ENCODE measurements at regions not wholly inside any gene's neighbourhood (a gene's known extent, or its start where the extent isn't known, plus 50 kb on each side); places are given as distances from the start of the nearest gene placed in this dataset.

- TF ChIP-seq ATF1 (CRISPR knock-in tag; IDR thresholded peaks at IDR 0.05) (no peak), MYBL2 (CRISPR knock-in tag; IDR thresholded peaks at IDR 0.05) (no peak), ZNF396 (CRISPR knock-in tag; IDR thresholded peaks at IDR 0.05; ENCODE audit: borderline replicate concordance) (no peak), STAT6 (CRISPR knock-in tag; conservative IDR thresholded peaks at IDR 0.05; ENCODE audit: low read depth) (no peak), ELF4 (CRISPR knock-in tag; IDR thresholded peaks at IDR 0.05; ENCODE audit: low read depth) (no peak), IRF1 (CRISPR knock-in tag; IDR thresholded peaks at IDR 0.05) (no peak), CREM (CRISPR knock-in tag; IDR thresholded peaks at IDR 0.05) (no peak), ATF3 (CRISPR knock-in tag; conservative IDR thresholded peaks at IDR 0.05) (no peak), ZNF219 (CRISPR knock-in tag; IDR thresholded peaks at IDR 0.05; ENCODE audit: borderline replicate concordance) (no peak), JUN (CRISPR knock-in tag; IDR thresholded peaks at IDR 0.05) (no peak), ZNF416 (CRISPR knock-in tag; IDR thresholded peaks at IDR 0.05) (no peak)
- TF ChIP-seq, protein P1, sequence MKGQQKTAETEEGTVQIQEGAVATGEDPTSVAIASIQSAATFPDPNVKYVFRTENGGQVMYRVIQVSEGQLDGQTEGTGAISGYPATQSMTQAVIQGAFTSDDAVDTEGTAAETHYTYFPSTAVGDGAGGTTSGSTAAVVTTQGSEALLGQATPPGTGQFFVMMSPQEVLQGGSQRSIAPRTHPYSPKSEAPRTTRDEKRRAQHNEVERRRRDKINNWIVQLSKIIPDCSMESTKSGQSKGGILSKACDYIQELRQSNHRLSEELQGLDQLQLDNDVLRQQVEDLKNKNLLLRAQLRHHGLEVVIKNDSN (CRISPR knock-in tag; IDR thresholded peaks at IDR 0.05) = no peak
- TF ChIP-seq, protein P2, sequence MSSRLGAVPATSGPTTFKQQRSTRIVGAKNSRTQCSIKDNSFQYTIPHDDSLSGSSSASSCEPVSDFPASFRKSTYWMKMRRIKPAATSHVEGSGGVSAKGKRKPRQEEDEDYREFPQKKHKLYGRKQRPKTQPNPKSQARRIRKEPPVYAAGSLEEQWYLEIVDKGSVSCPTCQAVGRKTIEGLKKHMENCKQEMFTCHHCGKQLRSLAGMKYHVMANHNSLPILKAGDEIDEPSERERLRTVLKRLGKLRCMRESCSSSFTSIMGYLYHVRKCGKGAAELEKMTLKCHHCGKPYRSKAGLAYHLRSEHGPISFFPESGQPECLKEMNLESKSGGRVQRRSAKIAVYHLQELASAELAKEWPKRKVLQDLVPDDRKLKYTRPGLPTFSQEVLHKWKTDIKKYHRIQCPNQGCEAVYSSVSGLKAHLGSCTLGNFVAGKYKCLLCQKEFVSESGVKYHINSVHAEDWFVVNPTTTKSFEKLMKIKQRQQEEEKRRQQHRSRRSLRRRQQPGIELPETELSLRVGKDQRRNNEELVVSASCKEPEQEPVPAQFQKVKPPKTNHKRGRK (CRISPR knock-in tag; IDR thresholded peaks at IDR 0.05; ENCODE audit: borderline replicate concordance) = no peak
- CTCF ChIA-PET = no interaction called here
- POLR2A ChIA-PET = no interaction called here
These were observed 545.7 kb downstream of the AACS start for GRCh38 chr12:125610971-125611370.

DNA sequence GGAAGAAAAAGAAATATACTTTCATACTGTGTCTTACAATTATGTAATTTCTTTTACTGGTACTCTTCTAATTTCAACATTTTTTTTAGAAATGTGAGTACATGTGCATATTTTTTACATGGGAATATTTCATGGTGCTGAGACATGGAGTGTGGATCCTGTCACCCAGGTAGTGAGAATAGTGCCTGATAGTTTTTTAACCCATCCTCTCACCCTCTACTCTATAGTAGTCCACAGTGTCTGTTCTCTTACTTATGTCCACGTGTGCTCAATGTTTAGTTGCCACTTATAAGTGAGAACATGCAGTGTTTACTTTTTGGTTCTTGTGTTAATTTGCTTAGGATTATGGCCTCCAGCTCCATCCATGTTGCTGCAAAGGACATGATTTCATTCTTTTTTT is 548.8 kb downstream of the AACS start:
- H3K27me3 Mint-ChIP-seq (ENCODE audit: low read depth) = no peaks in the 10 kb centered on the region
- DNase-seq (ENCODE audit: low spot score) = no peak
- peaks cover 5% of the 10 kb centered on the region; the same call in 1 of the 2 replicates for H3K36me3 Mint-ChIP-seq
- ChIA-PET POLR2A (no interaction called here), CTCF (no interaction called here)
- H3K27ac Mint-ChIP-seq = no peak overlapping the region
- no peak for TF ChIP-seq E2F1 (CRISPR knock-in tag; IDR thresholded peaks at IDR 0.05)
- TF ChIP-seq, protein P3, sequence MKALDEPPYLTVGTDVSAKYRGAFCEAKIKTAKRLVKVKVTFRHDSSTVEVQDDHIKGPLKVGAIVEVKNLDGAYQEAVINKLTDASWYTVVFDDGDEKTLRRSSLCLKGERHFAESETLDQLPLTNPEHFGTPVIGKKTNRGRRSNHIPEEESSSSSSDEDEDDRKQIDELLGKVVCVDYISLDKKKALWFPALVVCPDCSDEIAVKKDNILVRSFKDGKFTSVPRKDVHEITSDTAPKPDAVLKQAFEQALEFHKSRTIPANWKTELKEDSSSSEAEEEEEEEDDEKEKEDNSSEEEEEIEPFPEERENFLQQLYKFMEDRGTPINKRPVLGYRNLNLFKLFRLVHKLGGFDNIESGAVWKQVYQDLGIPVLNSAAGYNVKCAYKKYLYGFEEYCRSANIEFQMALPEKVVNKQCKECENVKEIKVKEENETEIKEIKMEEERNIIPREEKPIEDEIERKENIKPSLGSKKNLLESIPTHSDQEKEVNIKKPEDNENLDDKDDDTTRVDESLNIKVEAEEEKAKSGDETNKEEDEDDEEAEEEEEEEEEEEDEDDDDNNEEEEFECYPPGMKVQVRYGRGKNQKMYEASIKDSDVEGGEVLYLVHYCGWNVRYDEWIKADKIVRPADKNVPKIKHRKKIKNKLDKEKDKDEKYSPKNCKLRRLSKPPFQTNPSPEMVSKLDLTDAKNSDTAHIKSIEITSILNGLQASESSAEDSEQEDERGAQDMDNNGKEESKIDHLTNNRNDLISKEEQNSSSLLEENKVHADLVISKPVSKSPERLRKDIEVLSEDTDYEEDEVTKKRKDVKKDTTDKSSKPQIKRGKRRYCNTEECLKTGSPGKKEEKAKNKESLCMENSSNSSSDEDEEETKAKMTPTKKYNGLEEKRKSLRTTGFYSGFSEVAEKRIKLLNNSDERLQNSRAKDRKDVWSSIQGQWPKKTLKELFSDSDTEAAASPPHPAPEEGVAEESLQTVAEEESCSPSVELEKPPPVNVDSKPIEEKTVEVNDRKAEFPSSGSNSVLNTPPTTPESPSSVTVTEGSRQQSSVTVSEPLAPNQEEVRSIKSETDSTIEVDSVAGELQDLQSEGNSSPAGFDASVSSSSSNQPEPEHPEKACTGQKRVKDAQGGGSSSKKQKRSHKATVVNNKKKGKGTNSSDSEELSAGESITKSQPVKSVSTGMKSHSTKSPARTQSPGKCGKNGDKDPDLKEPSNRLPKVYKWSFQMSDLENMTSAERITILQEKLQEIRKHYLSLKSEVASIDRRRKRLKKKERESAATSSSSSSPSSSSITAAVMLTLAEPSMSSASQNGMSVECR (CRISPR knock-in tag; IDR thresholded peaks at IDR 0.05; ENCODE audit: borderline replicate concordance) = no peak
- no peak for TF ChIP-seq HMGA2 (CRISPR knock-in tag; IDR thresholded peaks at IDR 0.05)
- TF ChIP-seq IRF2 (CRISPR knock-in tag; IDR thresholded peaks at IDR 0.05; ENCODE audit: borderline replicate concordance, low read depth) = no peak
- no peak overlapping the region for H3K4me3 Mint-ChIP-seq
- H3K4me1 Mint-ChIP-seq = no peaks in the 10 kb centered on the region
- ATAC-seq = no peak
- H3K9me3 Mint-ChIP-seq = peaks cover 24% of the 10 kb centered on the region

More at GRCh38 chr12:125610971-125611370, 545.7 kb downstream of the AACS start:
- Mint-ChIP-seq H3K27ac (no peak overlapping the region), H3K4me3 (no peak overlapping the region), H3K36me3 (peaks cover 5% of the 10 kb centered on the region; the same call in 1 of the 2 replicates), H3K9me3 (peaks cover 36% of the 10 kb centered on the region), H3K27me3 (ENCODE audit: low read depth) (no peaks in the 10 kb centered on the region), H3K4me1 (no peaks in the 10 kb centered on the region)
- no peak for ATAC-seq
- DNase-seq (ENCODE audit: low spot score) = no peak
